GM18519 (cell line): ENCODE measurements at regions not wholly inside any gene's neighbourhood (a gene's known extent, or its start where the extent isn't known, plus 50 kb on each side); places are given as distances from the start of the nearest gene placed in this dataset.
A peak's percentile ranks its signal among the peaks of the same experiment; 100 is the strongest.

ENCODE experiments used
- ATAC-seq: cut with Tn5 transposase; IDR thresholded peaks from one replicate; pipeline ENCODE4 v1.9.1; 2021; ENCODE audit warnings: mild to moderate bottlenecking, moderate library complexity; ENCODE audit not compliant: unreplicated experiment, low FRiP score

DNA sequence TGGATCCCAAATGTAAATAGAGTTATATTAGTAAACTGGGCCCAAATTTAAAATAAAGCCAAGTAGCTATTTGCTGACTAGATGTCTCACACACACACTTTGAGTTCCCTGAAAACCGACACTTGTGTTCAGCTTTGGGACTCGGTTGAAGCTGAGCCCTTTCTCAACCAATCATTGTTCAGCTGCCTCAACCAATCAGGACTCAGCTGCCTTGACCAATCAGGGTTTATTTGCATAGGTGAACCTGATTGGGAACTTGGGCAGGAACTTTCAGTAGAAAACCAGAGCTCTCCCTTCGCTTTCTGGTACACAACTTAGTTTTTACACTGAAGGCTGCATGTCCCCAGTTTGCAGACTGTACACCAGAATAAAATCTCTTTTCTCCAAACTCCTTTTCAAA lies 301.7 kb downstream of the FOXA2 start:
- ATAC-seq = no peak

DNA sequence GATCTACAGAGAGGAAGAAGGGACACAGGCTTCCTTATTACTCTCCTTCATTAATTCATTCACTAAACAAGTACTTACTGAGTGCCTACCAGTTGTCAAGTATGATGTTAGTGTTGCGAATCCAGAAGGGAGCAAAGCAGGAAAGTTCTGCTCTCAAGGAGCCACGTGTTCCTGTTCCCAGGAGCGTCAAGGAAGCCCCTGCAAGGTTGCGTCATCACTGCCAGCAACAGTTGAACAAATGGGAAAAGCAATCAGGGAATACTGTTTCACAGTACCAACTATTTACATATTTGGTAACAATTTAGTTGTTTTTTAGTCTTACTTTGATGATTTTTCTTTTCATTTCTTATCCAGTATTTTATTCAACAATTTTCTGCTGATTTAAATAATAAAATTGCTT lies 310.0 kb downstream of the FOXA2 start:
- ATAC-seq = no peak

DNA sequence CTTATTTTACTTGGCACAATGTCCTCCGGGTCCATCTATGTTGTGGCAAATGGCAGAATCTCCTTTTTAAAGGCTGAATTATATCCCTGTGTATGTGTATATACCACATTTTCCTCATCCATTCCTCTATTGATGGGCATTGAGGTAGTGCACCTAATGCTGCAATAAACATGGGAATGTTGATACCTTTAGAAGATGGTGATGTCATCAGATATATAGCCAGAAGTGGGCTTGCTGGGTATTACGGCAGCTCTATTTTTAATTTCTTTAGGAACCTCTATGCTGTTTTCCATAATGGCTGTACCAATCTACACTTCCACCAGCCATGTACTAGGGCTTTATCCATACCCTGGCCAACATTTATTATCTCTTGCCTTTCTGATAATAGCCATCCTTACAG lies 315.7 kb downstream of the FOXA2 start:
- ATAC-seq = no peak

DNA sequence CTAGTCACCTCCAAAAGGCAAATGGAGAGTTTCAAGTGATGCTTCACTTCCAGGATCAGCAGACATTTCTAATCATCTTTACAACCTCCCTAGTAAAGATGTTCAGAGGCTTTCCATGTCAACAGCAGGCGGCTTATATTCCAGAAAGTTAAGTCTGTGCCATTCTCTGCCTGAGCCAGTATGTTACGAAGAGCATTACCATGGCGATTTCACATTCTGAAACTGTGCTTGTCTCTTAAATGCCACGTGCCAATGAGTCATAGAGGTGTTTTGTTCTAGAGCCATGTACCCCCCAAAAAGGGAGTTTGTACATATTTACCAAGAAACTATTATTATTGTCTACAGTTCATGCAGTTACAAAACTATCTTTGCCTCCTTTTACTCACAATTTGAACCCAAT lies 319.5 kb downstream of the FOXA2 start:
- ATAC-seq = no peak

GRCh38 chr20:22260506-22260905 lies 323.9 kb downstream of the FOXA2 start:
- ATAC-seq = no peak

- ATAC-seq = no peak
These were observed 326.5 kb downstream of the FOXA2 start for GRCh38 chr20:22257912-22258311.

DNA sequence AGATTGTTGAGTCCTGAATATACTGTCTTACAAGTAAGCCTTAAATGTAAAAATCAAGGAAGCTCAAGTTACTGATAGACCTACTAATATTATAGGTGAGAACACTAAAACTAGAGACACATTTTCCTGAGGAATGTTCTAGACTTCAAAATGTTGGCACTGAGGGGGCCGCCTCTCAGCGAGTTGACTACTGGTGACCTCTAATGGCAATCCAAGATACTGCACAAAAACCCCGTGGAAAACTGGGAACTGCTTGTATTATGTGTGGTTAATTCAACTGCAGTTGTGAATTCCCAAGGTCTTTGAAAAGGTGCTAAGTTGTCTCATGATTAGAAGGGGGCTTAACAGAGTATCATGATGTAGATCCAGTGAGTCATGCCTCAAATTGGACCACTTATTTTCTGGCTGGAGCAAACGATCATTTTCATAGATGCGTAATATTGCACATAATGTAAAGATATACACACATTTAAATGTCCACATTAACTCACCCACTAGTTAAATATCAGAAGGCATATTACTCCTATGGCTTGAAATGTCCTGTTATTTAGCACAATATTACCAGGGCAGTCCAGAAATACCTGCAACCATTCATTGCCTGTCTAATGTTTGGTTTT lies 336.2 kb downstream of the FOXA2 start:
- ATAC-seq = no peak

GRCh38 chr20:22245139-22245538 lies 339.2 kb downstream of the FOXA2 start:
- ATAC-seq = no peak

DNA sequence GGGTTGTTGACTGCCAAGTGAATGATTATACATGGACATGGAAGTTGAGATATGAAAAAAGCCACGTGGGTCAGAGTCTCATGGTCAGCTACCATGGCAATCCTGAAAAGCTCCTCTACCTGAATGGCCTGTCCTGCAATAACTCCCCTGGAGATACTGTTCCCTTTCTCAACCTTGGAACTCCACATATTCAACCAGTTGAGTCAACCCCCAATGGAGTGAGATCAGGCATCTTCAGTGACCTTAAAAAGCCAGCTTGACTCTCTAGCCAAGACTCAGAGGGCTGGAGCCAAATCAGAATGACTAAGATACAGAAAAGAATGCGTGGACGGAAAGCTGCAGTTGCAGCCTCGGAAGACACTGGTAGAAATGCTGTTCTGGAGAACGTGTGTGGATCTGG lies 341.3 kb downstream of the FOXA2 start:
- no peak for ATAC-seq

- peak; percentile 69 for ATAC-seq
These were observed 342.8 kb downstream of the FOXA2 start for GRCh38 chr20:22241609-22242008.

DNA sequence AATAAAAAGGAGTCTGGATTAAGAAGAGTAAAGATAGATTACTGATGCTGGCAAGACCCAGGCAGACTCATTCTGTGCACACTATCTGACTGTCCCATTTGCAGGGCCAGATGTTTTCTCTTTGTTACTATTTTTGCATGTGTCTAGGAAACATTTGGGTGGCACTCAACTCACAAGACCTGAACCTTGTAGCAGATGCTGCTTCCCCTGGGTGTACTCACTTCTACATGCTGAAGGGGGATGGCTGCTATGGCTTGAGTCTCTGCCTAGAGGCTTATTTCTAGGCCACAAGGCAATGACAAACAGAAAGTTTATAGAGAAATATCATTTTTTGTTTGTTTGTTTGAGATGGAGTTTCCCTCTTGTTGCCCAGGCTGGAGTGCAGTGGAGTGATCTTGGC lies 351.4 kb downstream of the FOXA2 start:
- no peak for ATAC-seq

DNA sequence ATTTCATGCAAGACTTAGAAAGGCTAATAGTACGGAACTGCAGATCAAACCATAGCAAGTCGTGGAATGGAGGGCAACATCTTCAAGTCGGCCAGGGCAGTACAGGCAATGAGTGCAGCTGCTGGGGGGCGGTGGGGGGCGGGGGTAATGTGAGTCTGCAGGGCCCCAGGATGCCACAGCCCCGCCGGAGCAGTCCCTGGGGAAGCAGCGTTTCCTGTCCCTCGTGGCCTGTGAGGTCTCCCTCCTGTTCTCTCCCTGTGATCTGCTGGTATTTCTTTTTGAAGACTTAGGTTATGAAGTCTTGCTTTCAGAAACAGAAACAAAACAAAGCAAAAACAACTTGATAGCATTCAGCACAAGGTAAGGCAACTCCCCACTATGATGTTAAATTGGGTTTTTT lies 351.9 kb downstream of the FOXA2 start:
- ATAC-seq = no peak

- peak; percentile 61 for ATAC-seq
These were observed 357.3 kb downstream of the FOXA2 start for GRCh38 chr20:22226849-22227700.

DNA sequence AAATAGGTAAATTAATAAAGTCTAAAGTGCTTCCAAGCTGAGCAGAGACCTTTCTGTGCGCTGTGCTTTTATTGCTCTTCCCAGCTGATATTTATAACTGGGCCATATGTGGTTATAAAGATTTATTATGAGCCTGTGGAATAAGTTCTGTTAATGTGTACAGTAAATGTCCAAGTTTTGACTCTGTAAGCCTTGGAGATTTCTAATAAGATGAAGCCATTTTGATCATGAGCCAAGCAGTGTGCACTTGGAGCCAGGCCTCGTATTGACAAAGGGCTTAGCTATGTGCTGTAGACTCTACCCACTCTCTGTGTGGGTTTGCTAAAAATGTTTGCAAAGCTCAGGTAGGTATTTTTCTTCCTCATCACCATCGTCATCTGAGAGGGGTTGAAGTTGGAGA lies 361.1 kb downstream of the FOXA2 start:
- no peak for ATAC-seq

- ATAC-seq = no peak
These were observed 366.5 kb downstream of the FOXA2 start for GRCh38 chr20:22217712-22218352.

DNA sequence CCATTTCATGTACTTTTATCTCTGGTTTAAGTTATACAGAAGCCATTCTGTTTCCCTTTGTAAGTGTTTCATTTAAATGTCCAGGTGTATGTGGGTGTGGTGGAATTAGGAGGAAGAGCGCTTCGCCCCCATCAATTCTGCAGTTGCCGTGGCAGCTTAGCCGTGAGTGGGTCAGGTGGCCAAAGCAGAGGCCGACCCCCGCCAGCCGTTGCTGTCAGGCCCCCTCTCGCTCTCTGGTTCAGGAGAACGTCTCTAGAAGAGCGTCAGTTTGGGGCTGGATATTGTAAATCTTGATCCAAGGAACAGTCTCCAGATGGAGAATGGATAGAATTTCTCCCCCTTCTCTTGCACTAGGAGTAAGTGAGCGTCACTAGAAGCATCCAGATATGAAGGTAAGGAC lies 367.4 kb downstream of the FOXA2 start:
- no peak for ATAC-seq

GRCh38 chr20:22214296-22214695 lies 370.1 kb downstream of the FOXA2 start:
- no peak for ATAC-seq

GRCh38 chr20:22213271-22213670 lies 371.1 kb downstream of the FOXA2 start:
- no peak for ATAC-seq

- no peak for ATAC-seq
These were observed 377.1 kb downstream of the FOXA2 start for GRCh38 chr20:22207280-22207679.

DNA sequence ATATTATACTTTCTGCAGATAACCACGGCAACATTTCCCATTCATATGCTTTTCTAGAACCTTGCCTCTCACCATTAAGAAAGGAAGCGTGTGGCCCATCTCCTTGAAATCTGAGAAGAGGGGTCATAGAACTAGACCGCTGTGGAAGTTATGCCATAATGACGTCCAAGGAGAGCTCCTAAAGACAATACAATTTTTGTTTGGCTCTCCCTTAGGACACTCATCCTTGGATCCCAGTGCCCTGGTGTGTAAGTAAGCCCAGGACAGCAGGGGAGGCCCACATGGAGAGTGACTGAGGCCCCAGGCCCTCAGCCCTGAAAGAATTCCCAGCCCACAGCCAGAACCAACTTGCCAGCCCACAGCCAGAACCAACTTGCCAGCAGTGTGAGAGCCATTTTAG lies 379.6 kb downstream of the FOXA2 start:
- no peak for ATAC-seq

DNA sequence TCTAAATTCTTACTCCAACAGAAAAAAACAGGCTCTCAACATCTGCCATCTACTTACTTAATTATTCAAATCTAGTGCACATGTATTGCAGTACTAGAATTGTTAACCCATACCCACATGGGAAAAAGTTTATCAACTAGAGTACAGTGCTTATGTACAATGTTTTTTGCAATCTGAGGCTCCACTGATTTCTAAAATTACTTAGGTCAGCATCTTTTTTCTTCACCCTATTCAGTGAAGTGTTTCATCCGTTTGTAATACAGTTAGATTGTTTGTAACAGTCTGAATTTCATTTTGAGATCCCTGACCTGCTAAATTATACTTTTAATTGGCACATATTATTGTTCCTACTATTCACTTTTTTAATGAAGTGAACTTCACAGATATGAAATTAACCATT lies 402.2 kb downstream of the FOXA2 start:
- ATAC-seq = no peak

- ATAC-seq = no peak
These were observed 404.1 kb downstream of the FOXA2 start for GRCh38 chr20:22180244-22180643.
